ENCODE measurements at regions not wholly inside any gene's neighbourhood (a gene's known extent, or its start where the extent isn't known, plus 50 kb on each side); places are given as distances from the start of the nearest gene placed in this dataset.

DNA sequence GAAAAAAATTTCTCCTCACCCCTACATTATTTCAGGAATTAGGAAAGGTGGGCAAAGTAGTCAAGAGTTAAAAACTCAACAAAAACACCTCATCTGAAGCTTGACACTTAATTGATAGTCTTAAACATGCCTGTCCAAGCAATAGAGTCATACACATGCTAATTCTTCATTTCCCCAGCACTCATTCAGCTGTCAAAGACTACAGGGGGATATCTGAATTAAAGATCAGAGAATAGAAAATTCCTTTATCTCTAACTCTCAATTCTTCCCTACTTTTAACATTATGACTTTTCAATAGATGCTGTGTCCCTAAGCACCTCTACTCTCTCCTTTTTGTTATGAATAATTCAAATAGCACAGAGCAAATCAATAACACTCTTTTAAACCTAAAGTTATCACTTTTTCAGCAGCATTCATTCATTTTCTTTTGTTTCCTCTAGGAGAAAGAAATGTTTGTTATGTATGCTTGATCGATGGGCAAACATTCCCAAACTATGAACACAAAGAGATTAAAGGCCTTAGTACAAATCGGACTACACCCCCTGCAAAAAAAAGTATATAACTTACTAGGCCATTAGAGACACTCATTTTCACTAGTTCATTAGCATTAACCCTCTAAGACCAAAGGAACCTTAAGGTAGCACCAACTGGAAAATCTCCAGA, 94.9 kb upstream of the SPTLC3 start:
- no peaks in the 10 kb centered on the region for H3K27me3 ChIP-seq (ENCODE audit: insufficient read depth, poor library complexity, severe bottlenecking)
- no peak overlapping the region for H3K4me3 ChIP-seq (replicated peaks; ENCODE audit: insufficient read depth, low read length)
- TF ChIP-seq REST (IDR thresholded peaks at IDR 0.05; ENCODE audit: insufficient replicate concordance, low read depth) (no peak), POLR2AphosphoS5 (IDR thresholded peaks at IDR 0.05; ENCODE audit: low read depth) (no peak), GABPA (IDR thresholded peaks at IDR 0.05; ENCODE audit: low read depth) (no peak), SPI1 (IDR thresholded peaks at IDR 0.05; ENCODE audit: borderline replicate concordance, low read depth) (no peak)
- TF ChIP-seq, protein P1, sequence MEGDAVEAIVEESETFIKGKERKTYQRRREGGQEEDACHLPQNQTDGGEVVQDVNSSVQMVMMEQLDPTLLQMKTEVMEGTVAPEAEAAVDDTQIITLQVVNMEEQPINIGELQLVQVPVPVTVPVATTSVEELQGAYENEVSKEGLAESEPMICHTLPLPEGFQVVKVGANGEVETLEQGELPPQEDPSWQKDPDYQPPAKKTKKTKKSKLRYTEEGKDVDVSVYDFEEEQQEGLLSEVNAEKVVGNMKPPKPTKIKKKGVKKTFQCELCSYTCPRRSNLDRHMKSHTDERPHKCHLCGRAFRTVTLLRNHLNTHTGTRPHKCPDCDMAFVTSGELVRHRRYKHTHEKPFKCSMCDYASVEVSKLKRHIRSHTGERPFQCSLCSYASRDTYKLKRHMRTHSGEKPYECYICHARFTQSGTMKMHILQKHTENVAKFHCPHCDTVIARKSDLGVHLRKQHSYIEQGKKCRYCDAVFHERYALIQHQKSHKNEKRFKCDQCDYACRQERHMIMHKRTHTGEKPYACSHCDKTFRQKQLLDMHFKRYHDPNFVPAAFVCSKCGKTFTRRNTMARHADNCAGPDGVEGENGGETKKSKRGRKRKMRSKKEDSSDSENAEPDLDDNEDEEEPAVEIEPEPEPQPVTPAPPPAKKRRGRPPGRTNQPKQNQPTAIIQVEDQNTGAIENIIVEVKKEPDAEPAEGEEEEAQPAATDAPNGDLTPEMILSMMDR (IDR thresholded peaks at IDR 0.05; ENCODE audit: insufficient read depth, low read length): no peak

DNA sequence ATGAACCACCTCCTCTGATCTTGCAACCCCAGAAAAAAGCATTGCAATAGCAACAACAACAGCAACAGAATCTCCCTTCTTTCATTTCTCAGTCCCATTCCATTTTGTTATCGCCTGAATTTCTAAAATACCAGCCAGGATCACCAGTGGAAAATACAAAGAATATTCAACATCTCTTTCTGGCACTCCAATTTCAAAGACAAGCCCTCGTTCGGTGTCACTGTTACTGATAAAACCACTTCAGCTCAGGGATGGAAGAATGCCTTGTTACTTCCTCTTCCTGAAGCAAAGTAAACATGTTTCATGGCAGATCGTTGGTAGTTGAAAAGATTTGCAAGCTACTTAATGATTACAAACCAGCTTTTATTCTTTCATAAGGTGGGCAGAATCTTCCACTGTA, 94.0 kb upstream of the SPTLC3 start:
- TF ChIP-seq POLR2AphosphoS5 (IDR thresholded peaks at IDR 0.05; ENCODE audit: low read depth): no peak
- TF ChIP-seq REST (IDR thresholded peaks at IDR 0.05; ENCODE audit: insufficient replicate concordance, low read depth): no peak
- TF ChIP-seq GABPA (IDR thresholded peaks at IDR 0.05; ENCODE audit: low read depth): no peak
- TF ChIP-seq, protein P1 (IDR thresholded peaks at IDR 0.05; ENCODE audit: insufficient read depth, low read length): no peak
- no peak for TF ChIP-seq SPI1 (IDR thresholded peaks at IDR 0.05; ENCODE audit: borderline replicate concordance, low read depth)
- H3K4me3 ChIP-seq (replicated peaks; ENCODE audit: insufficient read depth, low read length): no peak overlapping the region
- no peaks in the 10 kb centered on the region for H3K27me3 ChIP-seq (ENCODE audit: insufficient read depth, poor library complexity, severe bottlenecking)
- H3K27ac ChIP-seq (replicated peaks): no peak overlapping the region
- DNase-seq (ENCODE audit: low read depth in 1 of 2, low spot score in 1 of 2): no peak

More for the DNA sequence above, 94.9 kb upstream of the SPTLC3 start:
- DNase-seq (ENCODE audit: low read depth in 1 of 2, low spot score in 1 of 2): no peak
- H3K27ac ChIP-seq (replicated peaks): no peak overlapping the region

- Histone ChIP-seq H3K27ac (replicated peaks) (no peak overlapping the region), H3K27me3 (ENCODE audit: insufficient read depth, poor library complexity, severe bottlenecking) (no peaks in the 10 kb centered on the region), H3K4me3 (replicated peaks; ENCODE audit: insufficient read depth, low read length) (no peak overlapping the region)
- TF ChIP-seq REST (IDR thresholded peaks at IDR 0.05; ENCODE audit: insufficient replicate concordance, low read depth): no peak
- no peak for TF ChIP-seq GABPA (IDR thresholded peaks at IDR 0.05; ENCODE audit: low read depth)
- no peak for TF ChIP-seq SPI1 (IDR thresholded peaks at IDR 0.05; ENCODE audit: borderline replicate concordance, low read depth)
- TF ChIP-seq POLR2AphosphoS5 (IDR thresholded peaks at IDR 0.05; ENCODE audit: low read depth): no peak
- TF ChIP-seq, protein P1 (IDR thresholded peaks at IDR 0.05; ENCODE audit: insufficient read depth, low read length): no peak
- DNase-seq (ENCODE audit: low read depth in 1 of 2, low spot score in 1 of 2): no peak
Measured at GRCh38 chr20:12916699-12917098, 92.1 kb upstream of the SPTLC3 start.

Data from HL-60 (cell line).